Neural progenitor cell (in vitro differentiated cells): ENCODE measurements at regions not wholly inside any gene's neighbourhood (a gene's known extent, or its start where the extent isn't known, plus 50 kb on each side); places are given as distances from the start of the nearest gene placed in this dataset.
A peak's percentile ranks its signal among the peaks of the same experiment; 100 is the strongest.

Experiments
- DNase-seq: peaks from one replicate; pipeline ENCODE4 v3.0.0-alpha.2; 2016; ENCODE audit warnings: low spot score
- H2AFZ ChIP-seq: fragments of 200-600 bp; sonication (generic); replicated peaks from 2 replicates; pipeline ENCODE4 v1.6.1; 2016; ENCODE audit warnings: antibody characterized with exemption
- H3F3A ChIP-seq: fragments of 200-600 bp; sonication (generic); 2 replicates; pipeline ENCODE4 v1.6.1; 2016; ENCODE audit warnings: antibody characterized with exemption, low read depth
- H3K27ac ChIP-seq: fragments of 200-600 bp; sonication (generic); 2 replicates; pipeline ENCODE4 v1.5.1; 2016; ENCODE audit warnings: mild to moderate bottlenecking
- H3K27me3 ChIP-seq: fragments of 200-600 bp; sonication (generic); 2 replicates; pipeline ENCODE4 v1.6.1; 2016; ENCODE audit warnings: mild to moderate bottlenecking, moderate library complexity
- H3K36me3 ChIP-seq: fragments of 200-600 bp; sonication (generic); 2 replicates; pipeline ENCODE4 v1.5.1; 2016
- H3K4me1 ChIP-seq: fragments of 200-600 bp; sonication (generic); 2 replicates; pipeline ENCODE4 v1.6.1; 2016; ENCODE audit warnings: mixed run types
- H3K4me2 ChIP-seq: fragments of 200-600 bp; sonication (generic); 2 replicates; pipeline ENCODE4 v1.6.1; 2016
- H3K4me3 ChIP-seq: fragments of 200-600 bp; sonication (generic); 2 replicates; pipeline ENCODE4 v1.5.1; 2016
- H3K79me2 ChIP-seq: fragments of 200-600 bp; sonication (generic); 2 replicates; pipeline ENCODE4 v1.6.1; 2016; ENCODE audit warnings: low read depth
- H3K9ac ChIP-seq: fragments of 200-600 bp; sonication (generic); 2 replicates; pipeline ENCODE4 v1.6.1; 2016
- H3K9me3 ChIP-seq: fragments of 200-600 bp; sonication (generic); 2 replicates; pipeline ENCODE4 v1.5.1; 2016; ENCODE audit warnings: low read depth
- H4K20me1 ChIP-seq: fragments of 200-600 bp; sonication (generic); 2 replicates; pipeline ENCODE4 v1.6.1; 2016; ENCODE audit warnings: low read depth
- H3K27ac Mint-ChIP-seq: 3 replicates; pipeline ENCODE4 v1.8.0; 2021; ENCODE audit warnings: mixed read lengths
- H3K27me3 Mint-ChIP-seq: 2 replicates; pipeline ENCODE4 v1.8.0; 2022; ENCODE audit warnings: low read depth, mild to moderate bottlenecking, inconsistent platforms, moderate library complexity, mixed read lengths; ENCODE audit not compliant: insufficient read depth
- H3K36me3 Mint-ChIP-seq: 3 replicates; pipeline ENCODE4 v1.8.0; 2021; ENCODE audit warnings: mixed read lengths
- H3K4me1 Mint-ChIP-seq: 3 replicates; pipeline ENCODE4 v1.8.0; 2021; ENCODE audit warnings: mixed read lengths
- H3K4me3 Mint-ChIP-seq: 3 replicates; pipeline ENCODE4 v1.8.0; 2021; ENCODE audit warnings: mild to moderate bottlenecking, moderate library complexity, mixed read lengths
- H3K9me3 Mint-ChIP-seq: 3 replicates; pipeline ENCODE4 v1.8.0; 2020; ENCODE audit warnings: mixed read lengths
- CTCF ChIP-seq: fragments of 200-600 bp; sonication (generic); IDR thresholded peaks from 2 replicates; pipeline ENCODE4 v1.5.1; 2017; ENCODE audit warnings: antibody characterized with exemption, mild to moderate bottlenecking
- EZH2 ChIP-seq: fragments of 200-600 bp; sonication (generic); IDR thresholded peaks from 2 replicates; pipeline ENCODE4 v1.6.1; 2017; ENCODE audit warnings: antibody characterized with exemption, mild to moderate bottlenecking, moderate library complexity
- EZH2phosphoT487 ChIP-seq: fragments of 200-600 bp; sonication (generic); IDR thresholded peaks from 2 replicates; pipeline ENCODE4 v1.6.1; 2017; ENCODE audit warnings: antibody characterized with exemption

- Histone ChIP-seq H3F3A (no peaks in the 10 kb centered on the region), H3K27ac (no peak overlapping the region), H3K79me2 (no peaks in the 10 kb centered on the region), H3K4me1 (no peaks in the 10 kb centered on the region), H3K4me3 (no peak overlapping the region), H3K27me3 (peaks cover 31% of the 10 kb centered on the region), H2AFZ (peak overlapping the region; percentile 29), H3K9ac (no peak overlapping the region), H4K20me1 (no peaks in the 10 kb centered on the region), H3K36me3 (no peaks in the 10 kb centered on the region), H3K9me3 (no peaks in the 10 kb centered on the region), H3K4me2 (no peak overlapping the region)
- Mint-ChIP-seq H3K27me3 (peaks cover 2% of the 10 kb centered on the region), H3K27ac (no peak overlapping the region), H3K4me3 (no peak overlapping the region), H3K9me3 (no peaks in the 10 kb centered on the region), H3K4me1 (peaks cover 13% of the 10 kb centered on the region), H3K36me3 (no peaks in the 10 kb centered on the region)
- TF ChIP-seq EZH2 (no peak), CTCF (peak; percentile 80), EZH2phosphoT487 (no peak)
- DNase-seq, result peak; percentile 78
Observed at GRCh38 chrX:120790118-120790517, 85.5 kb downstream of the CT47B1 start.

DNA sequence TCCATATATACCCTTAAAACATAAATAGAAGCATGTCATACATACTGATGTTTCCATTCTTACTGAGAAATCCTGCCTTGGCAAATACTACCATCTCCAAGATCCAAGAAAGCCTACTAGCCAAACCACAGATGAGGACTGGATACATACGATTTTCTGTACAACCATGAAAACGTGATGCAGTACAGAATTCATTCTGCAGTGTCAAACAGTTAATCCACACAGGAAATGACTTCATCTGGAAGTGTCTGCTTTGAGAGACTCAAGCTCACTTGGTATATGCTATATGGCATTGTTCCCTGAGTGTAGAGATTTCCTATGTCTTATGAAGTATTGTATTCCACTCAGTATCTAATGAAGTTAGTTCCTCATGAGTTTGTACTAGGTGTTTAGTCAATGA, 94.3 kb downstream of the CT47B1 start:
- Histone ChIP-seq H3K79me2 (no peaks in the 10 kb centered on the region), H3K27me3 (peaks cover 21% of the 10 kb centered on the region), H3K36me3 (no peaks in the 10 kb centered on the region), H3K27ac (no peak overlapping the region), H3F3A (no peaks in the 10 kb centered on the region), H3K4me1 (no peaks in the 10 kb centered on the region), H4K20me1 (no peaks in the 10 kb centered on the region), H3K9me3 (no peaks in the 10 kb centered on the region), H3K9ac (no peak overlapping the region), H3K4me3 (no peak overlapping the region), H2AFZ (no peak overlapping the region), H3K4me2 (no peak overlapping the region)
- no peak overlapping the region for H3K4me3 Mint-ChIP-seq
- DNase-seq, result no peak
- no peak overlapping the region for H3K27ac Mint-ChIP-seq
- H3K36me3 Mint-ChIP-seq, result no peaks in the 10 kb centered on the region
- H3K4me1 Mint-ChIP-seq, result no peaks in the 10 kb centered on the region
- no peaks in the 10 kb centered on the region for H3K9me3 Mint-ChIP-seq
- H3K27me3 Mint-ChIP-seq, result no peaks in the 10 kb centered on the region
- TF ChIP-seq EZH2, result no peak
- no peak for TF ChIP-seq EZH2phosphoT487

- H3F3A ChIP-seq, result no peaks in the 10 kb centered on the region
- no peaks in the 10 kb centered on the region for H3K27me3 ChIP-seq
- TF ChIP-seq CTCF (no peak), EZH2 (no peak), EZH2phosphoT487 (no peak)
- no peaks in the 10 kb centered on the region for H3K27me3 Mint-ChIP-seq
- no peak overlapping the region for H3K9ac ChIP-seq
- H2AFZ ChIP-seq, result no peak overlapping the region
- DNase-seq, result no peak
- H3K27ac ChIP-seq, result no peak overlapping the region
- H3K36me3 ChIP-seq, result no peaks in the 10 kb centered on the region
- H4K20me1 ChIP-seq, result no peaks in the 10 kb centered on the region
- H3K79me2 ChIP-seq, result no peaks in the 10 kb centered on the region
- no peaks in the 10 kb centered on the region for H3K4me1 ChIP-seq
- H3K4me1 Mint-ChIP-seq, result no peaks in the 10 kb centered on the region
- no peaks in the 10 kb centered on the region for H3K9me3 Mint-ChIP-seq
- H3K4me2 ChIP-seq, result no peak overlapping the region
- no peaks in the 10 kb centered on the region for H3K36me3 Mint-ChIP-seq
- no peak overlapping the region for H3K4me3 ChIP-seq
- no peak overlapping the region for H3K4me3 Mint-ChIP-seq
- H3K27ac Mint-ChIP-seq, result no peak overlapping the region
- no peaks in the 10 kb centered on the region for H3K9me3 ChIP-seq
Observed at GRCh38 chrX:120775959-120776358, 99.7 kb downstream of the CT47B1 start.

DNA sequence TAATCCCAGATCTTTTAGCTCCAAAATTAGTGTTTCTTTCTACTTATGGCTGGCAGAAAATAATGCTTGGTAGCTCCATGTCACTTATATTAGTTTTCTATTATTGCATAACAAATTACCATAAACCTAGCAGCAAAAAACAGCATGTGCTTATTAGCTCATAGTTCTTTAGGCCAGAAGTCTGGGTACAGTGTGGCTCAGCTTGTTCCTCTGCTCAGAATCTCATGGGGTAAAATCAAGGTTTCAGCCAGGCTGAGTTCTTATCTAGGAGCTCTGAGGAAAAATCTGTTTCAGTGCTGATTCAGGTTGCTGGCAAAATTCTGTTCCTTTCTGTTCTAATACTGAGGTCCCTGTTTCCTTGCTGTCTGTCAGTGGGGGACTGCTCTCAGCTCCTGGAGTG, 101.1 kb downstream of the CT47B1 start:
- Mint-ChIP-seq H3K27ac (no peak overlapping the region), H3K27me3 (peaks cover 2% of the 10 kb centered on the region), H3K4me1 (peaks cover 5% of the 10 kb centered on the region), H3K9me3 (no peaks in the 10 kb centered on the region), H3K36me3 (no peaks in the 10 kb centered on the region), H3K4me3 (no peak overlapping the region)
- Histone ChIP-seq H3K27ac (no peak overlapping the region), H3K9ac (no peak overlapping the region), H2AFZ (no peak overlapping the region), H3F3A (no peaks in the 10 kb centered on the region), H3K36me3 (no peaks in the 10 kb centered on the region), H3K4me1 (no peaks in the 10 kb centered on the region), H3K4me2 (no peak overlapping the region), H3K4me3 (no peak overlapping the region), H3K79me2 (no peaks in the 10 kb centered on the region), H4K20me1 (no peaks in the 10 kb centered on the region), H3K27me3 (no peaks in the 10 kb centered on the region), H3K9me3 (no peaks in the 10 kb centered on the region)
- no peak for TF ChIP-seq EZH2phosphoT487
- DNase-seq, result no peak
